ENCODE measurements at regions not wholly inside any gene's neighbourhood (a gene's known extent, or its start where the extent isn't known, plus 50 kb on each side); places are given as distances from the start of the nearest gene placed in this dataset.

- no peak for TF ChIP-seq CTCF (IDR thresholded peaks at IDR 0.05)
- no peak for TF ChIP-seq POLR2A (IDR thresholded peaks at IDR 0.05)
Measured at GRCh38 chr4:79682161-79682560, 274.1 kb upstream of the GK2 start.
